AG08396 (cell line): ENCODE measurements at regions not wholly inside any gene's neighbourhood (a gene's known extent, or its start where the extent isn't known, plus 50 kb on each side); places are given as distances from the start of the nearest gene placed in this dataset.

Experiments used
- DNase-seq: peaks from one replicate; pipeline ENCODE4 v3.0.0; 2012; ENCODE audit warnings: low spot score, mixed read lengths

DNA sequence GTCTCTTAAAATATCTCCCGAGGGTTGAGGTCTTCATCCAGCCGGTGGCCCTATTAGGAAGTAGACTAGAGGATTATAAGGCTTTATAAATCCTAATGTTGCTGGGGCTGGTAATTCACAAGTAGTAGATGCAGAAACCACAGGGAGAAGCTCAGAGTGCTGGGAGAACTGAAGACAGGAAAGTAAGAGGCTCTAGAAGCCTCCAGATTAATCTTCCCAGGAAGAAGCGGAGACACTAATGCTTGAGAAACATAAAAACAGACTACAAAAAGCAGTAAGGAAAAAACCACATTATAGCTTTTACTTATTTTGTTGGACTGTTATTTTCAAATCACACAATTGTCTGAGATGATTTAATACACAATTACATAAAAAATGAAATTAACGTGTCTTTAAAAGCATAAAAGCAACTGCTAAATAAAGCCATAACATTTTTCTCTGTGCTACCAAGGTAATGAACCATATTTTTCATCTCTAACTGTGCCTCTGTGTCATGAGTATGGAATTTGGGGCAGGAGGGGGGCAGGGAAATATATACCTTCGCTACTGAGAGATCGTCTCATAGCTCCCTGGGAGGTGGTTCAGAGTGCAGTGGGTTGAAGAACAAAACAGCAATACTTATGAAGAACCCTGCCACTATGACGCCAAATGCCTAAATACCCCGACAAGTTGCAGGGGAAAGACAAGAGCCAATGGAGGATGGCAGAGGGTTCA is 806.2 kb upstream of the WWC1 start:
- DNase-seq: no peak

- no peak for DNase-seq
Measured at GRCh38 chr5:167488371-167488770, 803.1 kb upstream of the WWC1 start.

DNA sequence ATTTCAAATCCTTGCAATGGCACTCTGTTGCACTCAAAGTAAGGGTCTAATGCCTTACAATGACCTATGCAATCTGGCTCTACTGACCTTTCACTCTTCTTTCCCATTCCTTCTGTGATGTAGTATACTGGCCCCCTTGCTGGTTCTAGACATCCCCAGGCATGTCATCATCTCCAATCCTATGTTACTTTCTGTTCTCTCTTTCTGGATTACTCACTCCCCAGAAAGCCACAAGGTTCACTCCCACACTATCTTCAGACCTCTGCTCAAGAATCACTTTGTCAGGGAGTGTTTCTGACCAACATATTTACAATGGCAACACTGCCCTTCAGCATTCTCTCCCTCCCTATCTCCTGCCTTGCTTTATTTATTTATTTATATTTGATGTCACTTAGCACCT is 802.2 kb upstream of the WWC1 start:
- DNase-seq: no peak

DNA sequence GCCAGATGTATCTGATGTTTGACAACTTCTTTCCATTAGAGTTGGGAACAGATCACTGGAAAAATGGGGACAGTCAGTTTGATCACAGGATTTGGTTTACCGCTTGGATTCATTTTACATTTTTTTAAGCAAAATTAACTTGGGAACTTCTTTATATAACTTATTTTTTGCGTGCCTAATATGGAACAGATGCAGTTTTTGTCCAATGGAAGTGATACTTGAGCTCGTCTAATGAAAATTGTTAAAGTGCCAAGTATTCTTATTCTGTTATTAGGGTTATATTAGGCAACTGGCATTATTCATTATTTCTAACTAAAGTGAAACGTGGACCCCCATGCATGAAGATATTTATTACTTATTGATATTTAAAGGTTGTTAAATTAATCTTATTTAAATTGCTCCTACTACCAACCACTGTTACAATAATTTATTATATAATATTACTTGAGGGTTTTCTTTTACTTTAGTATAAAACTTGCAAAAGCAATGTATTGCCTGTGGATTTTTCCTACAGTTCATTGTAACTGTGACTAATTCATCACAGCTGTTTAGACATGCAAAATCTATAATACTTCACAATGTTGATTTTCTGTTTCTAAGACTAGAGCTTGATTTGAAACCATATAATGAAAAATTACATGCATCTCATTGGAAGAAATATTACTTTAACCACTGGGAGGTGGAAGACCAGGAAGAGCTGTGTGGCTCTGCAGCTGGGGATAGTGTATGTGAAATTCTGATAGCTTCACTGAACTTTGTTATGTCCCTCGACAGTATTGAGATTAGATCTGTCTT is 787.3 kb upstream of the WWC1 start:
- DNase-seq: no peak

DNA sequence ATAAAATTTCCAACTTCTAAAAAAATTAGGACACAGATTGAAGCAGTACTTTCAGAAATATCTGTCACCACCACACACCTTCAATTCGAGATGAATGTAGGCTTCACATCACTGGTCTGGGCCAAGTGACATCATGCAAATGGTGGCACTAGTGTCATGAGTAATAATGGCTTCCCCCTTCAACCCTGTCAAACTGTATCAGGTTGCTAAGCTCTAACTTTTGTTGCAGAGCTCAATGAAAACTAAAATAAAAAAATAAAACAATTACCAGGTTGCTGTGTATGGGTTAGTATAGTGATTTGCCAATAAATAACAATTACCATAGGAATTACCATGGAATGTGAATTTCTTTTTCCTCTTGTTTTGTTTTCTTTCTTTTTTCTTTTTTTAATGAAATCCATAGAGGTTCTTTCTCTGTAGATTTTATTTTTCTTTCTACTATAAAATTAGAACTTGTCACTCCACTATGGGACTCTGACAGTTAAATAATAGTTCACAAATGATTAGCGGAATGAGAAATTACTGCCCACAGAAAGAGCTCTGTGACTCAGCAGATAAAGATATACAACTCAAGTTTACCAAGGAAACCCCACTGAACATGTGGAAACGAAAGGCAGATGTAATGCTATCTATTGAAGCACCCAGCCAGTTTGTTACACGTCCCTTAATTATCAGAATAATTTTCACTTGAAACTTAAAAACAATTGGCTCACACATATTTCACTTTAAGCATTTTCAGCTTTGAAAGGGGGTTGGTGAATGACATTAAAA is 783.8 kb upstream of the WWC1 start:
- DNase-seq: no peak

GRCh38 chr5:167509076-167509475 is 782.4 kb upstream of the WWC1 start:
- DNase-seq: no peak

GRCh38 chr5:167511276-167511675 is 780.2 kb upstream of the WWC1 start:
- DNase-seq: no peak

- no peak for DNase-seq
Measured at GRCh38 chr5:167512111-167512510, 779.3 kb upstream of the WWC1 start.

DNA sequence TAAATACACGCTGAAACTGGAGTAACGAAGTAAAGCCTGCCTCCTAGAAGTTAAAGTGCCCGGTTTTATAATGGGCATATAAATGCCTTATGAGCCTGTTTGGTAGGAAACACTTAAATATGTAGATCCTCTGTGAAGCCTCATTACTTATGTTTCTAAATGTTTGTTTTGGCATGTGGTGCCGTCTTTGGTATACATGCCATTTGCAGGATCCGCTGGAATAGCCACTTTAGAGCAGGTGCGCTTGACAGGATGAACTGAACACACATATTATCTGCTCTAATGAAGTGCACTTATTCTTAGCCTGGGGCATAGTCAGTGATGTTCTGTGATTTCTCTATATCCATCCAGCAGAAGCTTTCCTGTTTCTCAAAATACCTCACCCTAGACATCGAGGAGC is 778.1 kb upstream of the WWC1 start:
- no peak for DNase-seq

- DNase-seq: no peak
Measured at GRCh38 chr5:167514461-167514860, 777.0 kb upstream of the WWC1 start.

GRCh38 chr5:167525004-167525403 is 766.4 kb upstream of the WWC1 start:
- DNase-seq: no peak

DNA sequence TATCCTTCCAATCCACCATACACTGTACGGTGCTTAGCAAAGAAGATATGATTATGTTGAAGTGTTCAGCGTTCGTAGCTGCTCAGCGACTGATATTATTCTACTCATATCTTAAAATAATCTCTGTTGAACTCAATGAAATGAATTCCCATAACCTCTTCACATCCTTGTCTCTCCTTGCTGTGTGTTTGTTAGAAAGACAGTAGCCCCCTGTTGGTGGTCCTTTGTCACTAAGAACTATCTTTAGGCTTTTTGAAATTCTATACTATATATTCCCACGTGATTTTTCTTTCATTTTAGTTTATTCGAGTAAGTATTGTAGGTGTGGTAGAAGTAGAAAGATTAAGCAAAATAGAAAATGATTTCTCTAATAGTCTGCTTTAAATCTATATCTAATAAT is 762.8 kb upstream of the WWC1 start:
- DNase-seq: no peak

GRCh38 chr5:167530548-167530947 is 760.9 kb upstream of the WWC1 start:
- DNase-seq: no peak

DNA sequence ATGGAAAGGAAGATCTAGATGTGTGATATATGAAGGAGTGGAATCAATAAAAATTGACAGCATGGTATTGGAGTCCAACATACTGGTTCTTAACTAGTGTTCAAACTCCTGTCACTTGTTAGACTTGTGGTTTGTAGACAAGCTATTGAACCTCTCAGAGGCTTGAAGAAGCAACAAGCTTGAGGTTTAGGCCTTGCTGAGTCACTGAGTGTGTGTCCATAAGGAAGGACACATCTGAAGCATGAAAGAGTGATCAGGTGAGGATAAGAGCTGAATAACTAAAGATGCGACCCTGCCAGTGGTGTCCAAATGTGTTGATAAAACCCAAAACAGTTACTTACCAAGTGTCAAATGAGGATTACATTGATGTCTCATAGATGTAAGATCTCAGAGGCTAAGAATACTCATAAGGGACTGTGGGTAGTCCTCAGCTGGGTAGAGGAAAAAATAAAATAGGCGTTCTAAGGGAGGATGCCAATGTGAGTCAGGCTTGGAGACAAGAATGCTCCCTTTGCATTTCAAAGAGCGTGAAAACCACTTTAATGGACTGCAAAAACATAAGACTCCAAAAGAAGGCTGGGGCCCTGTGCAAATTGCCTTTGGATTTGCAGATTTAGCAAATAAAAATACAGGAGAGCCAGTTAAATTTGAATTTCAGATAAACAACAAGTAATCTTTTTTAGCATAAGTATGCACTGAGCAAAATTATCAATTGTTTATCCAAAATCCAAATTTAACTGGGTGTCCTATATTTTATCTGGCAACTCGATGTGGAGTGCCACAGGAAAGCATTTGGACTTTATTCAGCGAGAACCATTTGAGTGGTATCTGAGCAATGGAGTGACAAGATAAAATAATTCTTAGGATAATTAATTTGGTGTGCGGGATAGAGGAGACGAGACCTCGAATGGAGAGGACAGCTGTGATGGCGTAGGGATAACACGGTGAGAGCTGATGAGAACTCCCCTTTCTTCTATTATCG is 757.3 kb upstream of the WWC1 start:
- no peak for DNase-seq

DNA sequence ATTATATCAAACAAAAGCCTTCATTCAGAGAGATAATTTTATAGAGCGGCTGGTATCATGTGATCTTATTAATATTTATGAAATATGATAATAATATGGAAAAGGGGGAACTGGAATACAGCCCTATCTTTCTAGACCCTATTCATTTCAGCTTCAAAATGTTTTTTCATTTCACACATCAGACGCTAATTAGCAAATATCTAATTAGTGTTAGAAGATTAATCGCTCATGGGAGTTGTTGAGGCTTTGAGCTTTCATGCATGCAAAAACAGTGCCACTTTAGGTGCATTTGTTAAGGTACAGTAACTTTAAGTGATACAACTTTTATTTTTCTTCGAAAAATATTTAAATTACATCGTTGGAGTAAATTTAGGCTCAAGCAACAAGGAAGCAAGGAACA is 751.7 kb upstream of the WWC1 start:
- no peak for DNase-seq

- DNase-seq: no peak
Measured at GRCh38 chr5:167546270-167546669, 745.2 kb upstream of the WWC1 start.

DNA sequence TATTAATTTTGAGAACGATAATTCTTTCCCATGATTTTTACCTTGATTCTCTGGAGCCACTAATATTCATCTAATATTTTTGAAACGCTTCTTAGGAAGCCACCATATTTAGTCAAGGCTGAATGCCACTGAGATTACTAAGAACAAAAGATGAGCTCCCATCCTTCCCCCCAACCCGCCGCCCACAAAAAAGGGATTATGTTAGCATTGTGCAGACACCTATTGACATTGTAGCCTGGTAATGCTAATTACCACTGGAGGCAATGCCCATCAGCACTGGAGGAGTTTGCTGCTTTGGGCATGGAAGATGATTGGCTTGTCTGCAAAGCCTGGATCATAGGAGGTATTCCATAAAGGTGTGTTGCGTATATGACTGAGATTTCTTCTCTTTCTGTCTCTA is 739.1 kb upstream of the WWC1 start:
- no peak for DNase-seq

DNA sequence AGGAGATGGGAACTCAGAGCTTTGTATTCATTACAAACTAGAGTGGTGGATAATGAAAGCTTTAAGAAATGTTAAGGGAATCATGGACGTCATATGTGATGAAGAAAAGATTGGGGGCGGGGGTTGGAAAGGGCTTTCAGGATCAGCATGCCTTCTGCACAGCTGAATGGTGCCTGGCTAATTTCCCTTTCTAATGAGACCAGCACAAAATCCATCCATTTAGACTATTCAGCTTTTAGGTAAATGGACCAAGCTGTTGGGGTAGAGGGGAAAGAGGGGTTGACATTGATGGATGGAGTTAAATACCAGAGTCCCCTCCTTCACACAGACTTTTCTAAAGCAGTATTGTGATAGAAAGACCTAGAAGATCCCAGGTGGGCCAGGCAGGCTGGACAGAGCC is 737.9 kb upstream of the WWC1 start:
- no peak for DNase-seq

DNA sequence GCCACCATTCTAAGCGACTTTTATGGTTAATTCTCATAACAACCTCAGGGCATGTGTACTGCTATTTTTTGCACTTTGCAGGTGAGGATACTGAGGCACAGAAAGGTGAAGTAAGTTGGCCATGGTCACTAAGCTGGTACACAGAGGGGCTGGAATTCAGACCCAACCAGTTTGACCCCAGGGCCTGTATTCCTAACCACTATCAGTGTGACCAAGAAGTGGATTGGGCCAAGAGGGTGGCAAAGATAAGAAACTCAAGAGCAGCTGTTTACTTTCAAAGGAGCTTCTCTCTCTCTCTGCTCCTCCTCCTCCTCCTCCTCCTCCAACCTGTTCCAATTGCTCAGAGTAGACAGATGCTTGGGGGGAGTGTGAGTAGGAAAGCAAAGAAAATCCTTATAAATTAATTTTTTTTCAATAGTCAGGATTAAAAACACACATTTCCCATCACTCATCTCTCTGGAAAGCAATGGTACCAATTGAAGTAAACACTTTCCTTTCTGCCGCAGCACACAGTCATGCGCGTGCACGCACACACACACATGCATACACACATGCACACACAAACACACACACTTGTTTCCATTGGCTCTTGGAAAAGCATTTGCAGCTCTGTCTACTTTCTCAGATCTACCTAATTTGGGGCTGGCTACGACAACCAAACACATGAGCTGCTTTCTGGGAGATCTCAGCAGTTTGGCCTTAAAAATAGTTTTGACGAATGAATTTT is 736.7 kb upstream of the WWC1 start:
- no peak for DNase-seq

DNA sequence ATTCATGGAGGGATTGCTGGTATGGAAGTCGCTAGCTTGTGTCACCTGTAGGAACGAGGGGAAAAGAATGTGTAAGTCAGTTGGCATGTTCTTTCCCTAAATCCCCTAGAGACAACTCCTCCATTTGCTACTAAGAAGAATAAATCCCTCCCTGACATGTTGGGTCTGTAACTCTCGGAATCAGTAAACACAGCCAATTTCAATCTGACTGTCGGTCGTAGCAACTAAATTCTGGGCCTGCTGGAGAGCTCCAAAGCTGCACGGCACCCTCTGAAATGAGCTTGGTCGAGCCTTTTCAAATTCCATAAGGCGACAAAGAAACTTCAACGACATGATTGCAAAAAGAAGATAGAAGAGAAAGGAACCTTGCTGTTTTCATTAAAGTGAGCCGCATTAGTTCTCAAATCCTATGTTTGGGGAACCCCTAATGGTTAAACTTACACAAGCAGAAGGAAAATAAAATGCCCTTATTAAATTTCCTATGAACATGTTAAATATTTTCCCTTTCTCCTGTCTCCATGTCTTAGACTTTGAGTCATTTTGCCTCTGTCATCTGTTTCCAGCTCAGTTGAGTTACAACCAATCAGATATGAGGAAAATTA is 735.8 kb upstream of the WWC1 start:
- DNase-seq: no peak

GRCh38 chr5:167557359-167557758 is 734.1 kb upstream of the WWC1 start:
- no peak for DNase-seq
